ENCODE measurements at regions not wholly inside any gene's neighbourhood (a gene's known extent, or its start where the extent isn't known, plus 50 kb on each side); places are given as distances from the start of the nearest gene placed in this dataset.

GRCh38 chr10:107451047-107451446 is 286.5 kb upstream of the SORCS1 start:
- no peak for DNase-seq (ENCODE audit: low read depth)

- no peak for DNase-seq (ENCODE audit: low read depth)
These were observed 285.6 kb upstream of the SORCS1 start for GRCh38 chr10:107450056-107450455.

GRCh38 chr10:107444443-107444842 is 279.9 kb upstream of the SORCS1 start:
- no peak for DNase-seq (ENCODE audit: low read depth)

- DNase-seq (ENCODE audit: low read depth) = no peak
These were observed 279.3 kb upstream of the SORCS1 start for GRCh38 chr10:107443813-107444212.

- DNase-seq (ENCODE audit: low read depth) = no peak
These were observed 278.8 kb upstream of the SORCS1 start for GRCh38 chr10:107443326-107443725.

- DNase-seq (ENCODE audit: low read depth) = no peak
These were observed 277.6 kb upstream of the SORCS1 start for GRCh38 chr10:107442035-107442505.

- DNase-seq (ENCODE audit: low read depth) = no peak
These were observed 276.2 kb upstream of the SORCS1 start for GRCh38 chr10:107440741-107441140.

GRCh38 chr10:107437921-107438320 is 273.4 kb upstream of the SORCS1 start:
- no peak for DNase-seq (ENCODE audit: low read depth)

- no peak for DNase-seq (ENCODE audit: low read depth)
These were observed 272.1 kb upstream of the SORCS1 start for GRCh38 chr10:107436568-107436967.

GRCh38 chr10:107434854-107435253 is 270.3 kb upstream of the SORCS1 start:
- DNase-seq (ENCODE audit: low read depth) = no peak

GRCh38 chr10:107434201-107434600 is 269.7 kb upstream of the SORCS1 start:
- DNase-seq (ENCODE audit: low read depth) = no peak

GRCh38 chr10:107433605-107434004 is 269.1 kb upstream of the SORCS1 start:
- DNase-seq (ENCODE audit: low read depth) = no peak

GRCh38 chr10:107430446-107430845 is 265.9 kb upstream of the SORCS1 start:
- DNase-seq (ENCODE audit: low read depth) = no peak

- no peak for DNase-seq (ENCODE audit: low read depth)
These were observed 262.5 kb upstream of the SORCS1 start for GRCh38 chr10:107427016-107427415.

GRCh38 chr10:107425931-107426553 is 261.5 kb upstream of the SORCS1 start:
- no peak for DNase-seq (ENCODE audit: low read depth)

GRCh38 chr10:107424628-107425027 is 260.1 kb upstream of the SORCS1 start:
- DNase-seq (ENCODE audit: low read depth) = no peak

GRCh38 chr10:107423903-107424302 is 259.4 kb upstream of the SORCS1 start:
- no peak for DNase-seq (ENCODE audit: low read depth)

- no peak for DNase-seq (ENCODE audit: low read depth)
These were observed 258.2 kb upstream of the SORCS1 start for GRCh38 chr10:107422681-107423080.

- no peak for DNase-seq (ENCODE audit: low read depth)
These were observed 255.7 kb upstream of the SORCS1 start for GRCh38 chr10:107420196-107420595.

GRCh38 chr10:107418085-107418806 is 253.7 kb upstream of the SORCS1 start:
- DNase-seq (ENCODE audit: low read depth) = no peak

GRCh38 chr10:107417446-107417845 is 252.9 kb upstream of the SORCS1 start:
- no peak for DNase-seq (ENCODE audit: low read depth)

- DNase-seq (ENCODE audit: low read depth) = no peak
These were observed 250.9 kb upstream of the SORCS1 start for GRCh38 chr10:107415446-107415845.

GRCh38 chr10:107413971-107414370 is 249.5 kb upstream of the SORCS1 start:
- DNase-seq (ENCODE audit: low read depth) = no peak

GRCh38 chr10:107409522-107409921 is 245.0 kb upstream of the SORCS1 start:
- DNase-seq (ENCODE audit: low read depth) = no peak
